Esophagus mucosa (tissue), 1 donor: ENCODE measurements at regions not wholly inside any gene's neighbourhood (a gene's known extent, or its start where the extent isn't known, plus 50 kb on each side); places are given as distances from the start of the nearest gene placed in this dataset.

Experiments
- ATAC-seq: fragments of 200-7000 bp; cut with Tn5 transposase; one replicate; pipeline ENCODE4 v1.9.1; 2020
- donor health status: DM: yes; HTN: yes; CAD: no.

GRCh38 chr14:61130512-61131260 lies 149.6 kb downstream of the SLC38A6 start:
- ATAC-seq = no peak

- peak; percentile 70 for ATAC-seq
Observed at GRCh38 chr14:61129168-61129745, 148.2 kb downstream of the SLC38A6 start.

GRCh38 chr14:61128382-61129167 lies 147.5 kb downstream of the SLC38A6 start:
- no peak for ATAC-seq

GRCh38 chr14:61126603-61127498 lies 145.8 kb downstream of the SLC38A6 start:
- ATAC-seq = no peak

GRCh38 chr14:61125867-61126572 lies 145.0 kb downstream of the SLC38A6 start:
- no peak for ATAC-seq

- ATAC-seq = no peak
Observed at GRCh38 chr14:61125041-61125866, 144.2 kb downstream of the SLC38A6 start.

GRCh38 chr14:61122862-61123261 lies 141.8 kb downstream of the SLC38A6 start:
- ATAC-seq = no peak

GRCh38 chr14:61121355-61121787 lies 140.3 kb downstream of the SLC38A6 start:
- ATAC-seq = no peak

GRCh38 chr14:61120576-61120975 lies 139.5 kb downstream of the SLC38A6 start:
- no peak for ATAC-seq

- no peak for ATAC-seq
Observed at GRCh38 chr14:61119006-61119405, 138.0 kb downstream of the SLC38A6 start.

GRCh38 chr14:61116369-61116768 lies 135.3 kb downstream of the SLC38A6 start:
- no peak for ATAC-seq

- ATAC-seq = no peak
Observed at GRCh38 chr14:61113561-61114225, 132.6 kb downstream of the SLC38A6 start.

- ATAC-seq = no peak
Observed at GRCh38 chr14:61112506-61112905, 131.5 kb downstream of the SLC38A6 start.

GRCh38 chr14:61111731-61112130 lies 130.7 kb downstream of the SLC38A6 start:
- ATAC-seq = no peak

- no peak for ATAC-seq
Observed at GRCh38 chr14:61111209-61111665, 130.2 kb downstream of the SLC38A6 start.

- no peak for ATAC-seq
Observed at GRCh38 chr14:61110316-61111082, 129.5 kb downstream of the SLC38A6 start.

- ATAC-seq = no peak
Observed at GRCh38 chr14:61109288-61109687, 128.2 kb downstream of the SLC38A6 start.

GRCh38 chr14:61108496-61109141 lies 127.6 kb downstream of the SLC38A6 start:
- ATAC-seq = no peak
